ENCODE measurements at regions not wholly inside any gene's neighbourhood (a gene's known extent, or its start where the extent isn't known, plus 50 kb on each side); places are given as distances from the start of the nearest gene placed in this dataset.

- Histone ChIP-seq H3K9me3 (ENCODE audit: low read length) (no peaks in the 10 kb centered on the region), H3K9ac (ENCODE audit: low read length) (no peak overlapping the region), H2AFZ (ENCODE audit: low read length) (no peak overlapping the region), H3K36me3 (ENCODE audit: insufficient read depth, low read length) (no peaks in the 10 kb centered on the region), H3K79me2 (ENCODE audit: insufficient read depth, low read length) (no peaks in the 10 kb centered on the region), H3K27me3 (ENCODE audit: insufficient read depth, low read length) (no peaks in the 10 kb centered on the region), H3K27ac (ENCODE audit: low read depth, low read length, poor library complexity, severe bottlenecking) (no peak overlapping the region), H3F3A (ENCODE audit: insufficient read depth, low read length) (no peaks in the 10 kb centered on the region), H3K4me3 (ENCODE audit: low read depth, low read length, poor library complexity, severe bottlenecking) (no peak overlapping the region), H4K20me1 (ENCODE audit: insufficient read depth, low read length) (no peaks in the 10 kb centered on the region), H3K4me1 (ENCODE audit: insufficient read depth, low read length, severe bottlenecking) (no peaks in the 10 kb centered on the region), H3K9me2 (ENCODE audit: low read depth, low read length) (no peaks in the 10 kb centered on the region), H3K4me2 (ENCODE audit: low read length) (no peak overlapping the region)
- TF ChIP-seq EZH2 (IDR thresholded peaks at IDR 0.05; ENCODE audit: borderline replicate concordance, low read length) (no peak), CTCF (IDR thresholded peaks at IDR 0.05; ENCODE audit: low read length) (no peak)
These were observed 897.5 kb downstream of the SUCLG1 start for GRCh38 chr2:83561592-83561991.

- Histone ChIP-seq H3K9me2 (ENCODE audit: low read depth, low read length) (no peaks in the 10 kb centered on the region), H3K36me3 (ENCODE audit: insufficient read depth, low read length) (no peaks in the 10 kb centered on the region), H4K20me1 (ENCODE audit: insufficient read depth, low read length) (no peaks in the 10 kb centered on the region), H3K79me2 (ENCODE audit: insufficient read depth, low read length) (no peaks in the 10 kb centered on the region), H3K4me2 (ENCODE audit: low read length) (no peak overlapping the region), H3F3A (ENCODE audit: insufficient read depth, low read length) (no peaks in the 10 kb centered on the region), H3K4me3 (ENCODE audit: low read depth, low read length, poor library complexity, severe bottlenecking) (no peak overlapping the region), H2AFZ (ENCODE audit: low read length) (no peak overlapping the region), H3K27me3 (ENCODE audit: insufficient read depth, low read length) (no peaks in the 10 kb centered on the region), H3K4me1 (ENCODE audit: insufficient read depth, low read length, severe bottlenecking) (no peaks in the 10 kb centered on the region), H3K9me3 (ENCODE audit: low read length) (no peaks in the 10 kb centered on the region), H3K27ac (ENCODE audit: low read depth, low read length, poor library complexity, severe bottlenecking) (no peak overlapping the region), H3K9ac (ENCODE audit: low read length) (no peak overlapping the region)
- TF ChIP-seq EZH2 (IDR thresholded peaks at IDR 0.05; ENCODE audit: borderline replicate concordance, low read length) (no peak), CTCF (IDR thresholded peaks at IDR 0.05; ENCODE audit: low read length) (no peak)
These were observed 922.5 kb downstream of the SUCLG1 start for GRCh38 chr2:83536556-83536955.

- H3K9me3 ChIP-seq (ENCODE audit: low read length), result no peaks in the 10 kb centered on the region
- no peak overlapping the region for H2AFZ ChIP-seq (ENCODE audit: low read length)
- H4K20me1 ChIP-seq (ENCODE audit: insufficient read depth, low read length), result no peaks in the 10 kb centered on the region
- H3K79me2 ChIP-seq (ENCODE audit: insufficient read depth, low read length), result no peaks in the 10 kb centered on the region
- no peaks in the 10 kb centered on the region for H3K27me3 ChIP-seq (ENCODE audit: insufficient read depth, low read length)
- TF ChIP-seq CTCF (IDR thresholded peaks at IDR 0.05; ENCODE audit: low read length), result no peak
- TF ChIP-seq EZH2 (IDR thresholded peaks at IDR 0.05; ENCODE audit: borderline replicate concordance, low read length), result no peak
- H3K4me3 ChIP-seq (ENCODE audit: low read depth, low read length, poor library complexity, severe bottlenecking), result no peak overlapping the region
- no peak overlapping the region for H3K4me2 ChIP-seq (ENCODE audit: low read length)
- no peak overlapping the region for H3K9ac ChIP-seq (ENCODE audit: low read length)
- no peaks in the 10 kb centered on the region for H3F3A ChIP-seq (ENCODE audit: insufficient read depth, low read length)
- no peaks in the 10 kb centered on the region for H3K4me1 ChIP-seq (ENCODE audit: insufficient read depth, low read length, severe bottlenecking)
- H3K27ac ChIP-seq (ENCODE audit: low read depth, low read length, poor library complexity, severe bottlenecking), result no peak overlapping the region
- H3K9me2 ChIP-seq (ENCODE audit: low read depth, low read length), result no peaks in the 10 kb centered on the region
- no peaks in the 10 kb centered on the region for H3K36me3 ChIP-seq (ENCODE audit: insufficient read depth, low read length)
These were observed 924.7 kb downstream of the SUCLG1 start for GRCh38 chr2:83534416-83534815.
